ENCODE measurements at regions not wholly inside any gene's neighbourhood (a gene's known extent, or its start where the extent isn't known, plus 50 kb on each side); places are given as distances from the start of the nearest gene placed in this dataset.
"Not testable (repeated sequence)": the region's sequence is repeated elsewhere in the genome, so short reads cannot be mapped to it uniquely, and the experiment has no call there.

- DNase-seq = no peak
Observed at GRCh38 chr1:157249739-157250138, 111.5 kb upstream of the ETV3 start.

GRCh38 chr1:157249326-157249725 lies 111.1 kb upstream of the ETV3 start:
- DNase-seq = no peak

DNA sequence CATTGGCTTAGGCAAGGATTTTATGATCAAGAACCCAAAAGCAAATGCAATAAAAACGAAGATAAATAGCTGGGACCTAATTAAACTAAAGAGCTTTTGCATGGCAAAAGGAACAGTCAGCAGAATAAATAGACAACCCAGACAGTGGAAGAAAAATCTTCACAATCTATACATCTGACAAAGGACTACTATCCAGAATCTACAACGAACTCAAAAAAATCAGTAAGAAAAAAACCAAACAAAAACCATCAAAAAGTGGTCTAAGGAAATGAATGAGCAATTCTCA lies 109.5 kb upstream of the ETV3 start:
- DNase-seq = not testable (repeated sequence)

- DNase-seq = no peak
Observed at GRCh38 chr1:157247005-157247763, 109.0 kb upstream of the ETV3 start.

- DNase-seq = no peak
Observed at GRCh38 chr1:157245823-157246222, 107.6 kb upstream of the ETV3 start.

DNA sequence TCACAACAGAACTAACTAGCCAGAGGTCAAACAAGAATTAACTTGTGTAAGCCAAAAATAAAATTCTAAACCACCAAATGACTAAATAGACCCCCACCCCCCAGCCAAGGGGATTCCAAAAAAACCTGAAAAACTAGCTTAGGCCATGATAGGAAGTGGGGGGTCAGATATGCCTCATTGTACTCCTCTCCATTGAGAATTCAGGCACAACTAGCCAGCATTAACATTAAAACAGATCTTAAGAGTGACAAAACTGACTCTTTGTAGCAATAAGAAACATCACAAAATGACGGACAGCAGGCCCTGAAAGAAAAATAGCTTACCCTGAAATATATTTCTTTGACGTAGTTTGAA lies 103.0 kb upstream of the ETV3 start:
- no peak for DNase-seq

DNA sequence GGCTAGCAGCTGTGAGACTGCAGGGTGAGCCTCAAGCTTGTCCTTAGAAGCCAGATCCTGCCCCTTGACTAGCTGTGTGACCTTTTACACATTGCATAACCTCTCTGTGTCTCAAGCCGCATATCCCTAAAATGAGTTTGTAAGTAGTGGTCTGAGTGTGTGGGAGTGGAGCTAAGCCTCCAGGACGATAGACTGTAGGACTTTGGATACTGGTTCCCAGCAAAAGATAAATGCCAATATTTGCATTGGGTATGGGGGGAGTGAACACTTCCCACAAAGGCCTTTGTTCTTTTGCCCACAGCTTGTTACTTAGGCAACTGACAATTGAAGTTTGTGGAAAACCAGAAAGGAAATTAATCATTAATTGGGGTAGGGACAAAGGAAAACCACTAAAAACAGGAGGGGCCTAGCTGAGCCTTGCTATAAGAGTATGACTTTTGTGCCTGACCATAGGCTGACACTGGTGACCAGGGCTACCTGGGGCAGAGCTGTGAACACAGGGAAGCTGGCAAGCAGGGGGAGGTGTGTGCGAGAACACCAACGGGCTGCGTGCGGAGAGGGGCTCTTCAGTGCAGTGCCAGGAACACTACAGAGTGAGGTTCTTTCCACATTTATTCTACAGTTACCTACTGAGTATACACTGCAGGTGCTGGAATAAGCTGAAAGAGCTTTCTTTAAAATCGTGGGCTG lies 102.4 kb upstream of the ETV3 start:
- DNase-seq = no peak

DNA sequence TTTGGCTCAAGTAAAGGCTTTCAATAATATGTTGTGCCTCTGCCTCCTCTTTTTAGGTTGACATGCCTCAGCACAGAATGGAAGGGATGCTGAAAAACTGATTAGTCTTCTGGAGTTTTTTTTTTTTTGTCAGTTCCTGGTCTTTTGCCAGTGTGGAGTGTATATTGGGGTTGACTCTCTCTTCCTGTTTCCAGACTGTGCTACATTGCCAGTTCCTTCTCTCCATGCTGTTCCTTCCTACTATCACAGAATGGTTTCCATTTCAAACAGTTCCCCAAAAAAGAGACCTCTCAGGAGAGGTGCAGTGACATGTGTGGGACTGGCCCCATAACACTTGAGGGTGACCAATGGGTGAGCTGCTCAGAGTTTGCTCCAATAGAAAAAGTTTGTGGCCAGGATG lies 101.7 kb upstream of the ETV3 start:
- no peak for DNase-seq

DNA sequence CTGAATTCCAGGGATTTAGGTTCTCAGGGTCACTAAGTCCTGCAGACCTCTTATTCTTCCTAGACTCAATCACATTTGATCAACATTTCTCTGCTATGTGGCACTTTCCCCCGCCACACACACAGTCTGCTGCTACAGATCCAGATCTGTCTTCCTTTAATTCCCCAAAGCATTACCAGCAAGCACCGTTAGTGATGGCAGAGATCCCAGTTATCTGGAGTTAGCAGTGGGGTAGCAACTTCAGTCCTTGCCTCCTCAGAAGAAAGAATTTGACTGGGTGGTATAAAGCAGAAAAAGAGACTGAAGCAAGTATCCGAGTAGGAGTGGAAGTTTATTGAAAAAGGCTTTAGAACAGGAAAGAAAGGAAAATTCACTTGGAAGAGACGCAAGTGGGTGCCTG lies 100.4 kb upstream of the ETV3 start:
- DNase-seq = no peak

DNA sequence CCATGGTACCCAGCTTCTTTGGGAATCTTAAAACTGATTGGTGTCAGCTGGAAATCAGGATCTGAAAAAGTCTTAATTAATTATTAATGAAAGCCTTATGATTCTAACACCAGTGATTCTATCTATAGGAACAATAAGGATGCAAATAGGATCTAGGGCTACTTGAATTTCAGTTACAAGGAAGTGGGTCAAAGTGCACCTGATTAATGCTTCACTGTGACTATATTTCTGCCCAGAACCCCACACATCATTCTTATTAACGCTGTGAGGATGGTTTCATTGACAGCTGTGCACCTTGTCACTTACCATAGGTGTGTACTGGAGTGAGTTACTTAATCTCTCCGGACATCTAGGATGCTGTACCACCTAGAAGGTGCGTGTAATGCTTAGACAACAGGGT lies 99.8 kb upstream of the ETV3 start:
- no peak for DNase-seq

DNA sequence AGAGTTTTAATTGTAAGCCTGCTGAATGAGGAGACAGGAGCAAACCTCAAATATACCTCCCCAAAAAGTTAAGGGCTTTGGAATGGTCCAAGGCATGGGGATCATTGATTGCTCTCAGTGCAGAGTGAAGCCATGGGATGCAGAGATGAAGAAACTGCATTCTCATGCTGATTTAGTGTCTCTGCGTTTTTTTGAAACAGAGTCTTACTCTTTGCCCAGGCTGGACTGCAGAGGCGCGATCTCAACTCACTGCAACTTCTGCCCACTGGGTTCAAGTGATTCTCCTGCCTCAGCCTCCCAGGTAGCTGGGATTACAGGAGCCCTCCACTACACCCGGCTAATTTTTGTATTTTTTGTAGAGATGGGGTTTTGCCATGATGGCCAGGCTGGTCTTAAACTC lies 99.3 kb upstream of the ETV3 start:
- DNase-seq = no peak

DNA sequence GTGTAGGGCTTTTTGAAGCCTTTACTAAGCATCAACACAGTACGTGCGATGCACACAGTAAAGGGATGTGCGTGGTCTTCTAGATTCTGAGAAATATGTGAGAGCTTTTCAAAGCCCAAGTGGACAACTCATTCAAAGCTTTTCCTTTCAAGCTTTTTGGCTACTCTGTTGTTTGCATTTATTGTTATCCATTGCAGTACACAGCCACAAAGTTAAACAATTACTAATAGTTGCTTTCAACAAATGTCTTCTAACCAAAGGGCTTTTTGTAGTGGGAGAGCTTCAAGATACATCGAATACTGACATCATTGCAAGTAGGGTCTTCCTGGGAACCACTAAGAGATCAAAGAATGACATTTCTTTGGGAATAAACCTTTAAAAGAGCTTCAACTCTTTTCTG lies 97.9 kb upstream of the ETV3 start:
- DNase-seq = no peak

DNA sequence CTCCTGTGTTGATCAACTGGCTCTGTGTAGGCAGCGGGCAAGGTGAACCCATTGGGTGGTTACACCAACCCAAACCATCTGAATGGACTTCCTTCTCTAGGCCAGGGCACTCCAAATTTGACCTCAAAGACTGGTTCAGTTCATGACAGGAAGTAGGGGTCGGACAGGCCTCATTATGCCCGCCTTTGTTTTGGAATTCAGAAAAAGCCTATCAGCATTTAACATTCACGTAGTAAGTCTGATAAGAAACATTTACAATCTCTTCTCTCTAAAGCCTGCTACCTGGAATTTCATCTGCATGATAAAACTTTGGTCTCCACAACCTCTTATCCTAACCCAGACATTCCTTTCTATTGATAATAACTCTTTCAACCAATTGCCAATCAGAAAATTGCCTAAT lies 97.1 kb upstream of the ETV3 start:
- no peak for DNase-seq

DNA sequence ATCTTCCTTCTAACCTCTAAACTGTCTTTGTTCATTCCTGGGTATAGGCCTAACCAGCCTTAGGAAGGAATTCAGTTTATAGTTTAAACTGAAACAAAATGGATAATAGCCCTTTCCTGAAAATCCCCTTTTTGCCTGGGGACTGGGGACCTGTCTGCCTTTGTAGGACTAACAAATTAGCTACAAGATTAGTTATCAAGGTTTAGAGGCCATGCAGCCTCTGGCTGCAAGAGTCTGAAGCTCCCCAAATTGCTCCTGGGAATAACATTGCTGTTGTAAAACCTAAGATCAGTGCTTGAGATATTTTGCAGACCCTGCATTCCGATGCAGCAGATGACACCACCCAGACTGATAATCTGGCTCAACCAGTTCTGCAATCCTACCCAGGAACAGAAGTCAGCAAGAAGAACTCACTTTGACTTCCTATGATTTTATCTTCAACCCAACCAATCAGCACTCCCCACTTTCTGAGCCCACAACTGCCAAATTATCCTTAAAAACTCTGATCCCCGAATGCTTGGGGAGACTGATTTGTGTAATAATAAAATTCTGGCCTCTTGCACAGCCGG lies 96.6 kb upstream of the ETV3 start:
- peak; percentile 93 for DNase-seq

DNA sequence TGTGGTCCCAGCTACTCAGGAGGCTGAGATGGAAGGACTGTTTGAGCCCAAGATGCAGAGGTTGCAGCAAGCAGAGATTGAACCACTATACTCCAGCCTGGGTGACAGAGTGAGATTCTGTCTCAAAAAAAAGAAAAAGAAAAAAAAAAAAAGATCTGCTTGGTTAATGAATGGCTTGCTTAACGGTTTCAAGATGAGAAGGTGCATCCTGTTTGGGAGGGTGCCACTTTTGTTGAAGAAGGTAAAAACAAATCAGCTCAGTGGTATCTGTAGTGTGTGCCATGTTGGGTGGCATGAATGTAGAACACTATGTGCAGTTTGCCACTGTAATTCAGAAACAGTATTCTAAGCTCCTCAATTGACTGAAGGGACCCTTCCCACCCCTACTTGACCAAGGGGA lies 94.9 kb upstream of the ETV3 start:
- DNase-seq = no peak

- DNase-seq = no peak
Observed at GRCh38 chr1:157231846-157232525, 93.8 kb upstream of the ETV3 start.

DNA sequence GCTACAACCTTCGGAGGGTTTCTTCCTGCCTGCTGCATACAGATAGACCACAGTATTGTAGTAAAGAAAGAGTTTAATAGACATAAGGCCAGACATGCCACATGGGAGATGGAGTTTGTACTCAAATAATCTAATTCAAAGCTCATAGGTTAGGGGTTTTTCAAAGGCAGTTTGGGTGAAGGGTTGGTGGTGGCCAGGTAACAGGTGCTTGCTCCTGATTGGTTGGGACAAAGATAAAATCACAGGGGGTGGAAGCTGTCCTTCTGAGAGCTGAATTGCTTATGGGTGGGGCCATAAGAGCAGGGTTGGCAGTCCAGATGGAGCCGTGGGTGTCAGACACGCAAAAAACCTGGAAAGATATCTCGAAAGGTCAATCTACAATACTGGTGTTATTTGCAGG lies 92.3 kb upstream of the ETV3 start:
- no peak for DNase-seq

- no peak for DNase-seq
Observed at GRCh38 chr1:157227700-157228099, 89.5 kb upstream of the ETV3 start.

- DNase-seq = no peak
Observed at GRCh38 chr1:157226739-157227138, 88.5 kb upstream of the ETV3 start.

DNA sequence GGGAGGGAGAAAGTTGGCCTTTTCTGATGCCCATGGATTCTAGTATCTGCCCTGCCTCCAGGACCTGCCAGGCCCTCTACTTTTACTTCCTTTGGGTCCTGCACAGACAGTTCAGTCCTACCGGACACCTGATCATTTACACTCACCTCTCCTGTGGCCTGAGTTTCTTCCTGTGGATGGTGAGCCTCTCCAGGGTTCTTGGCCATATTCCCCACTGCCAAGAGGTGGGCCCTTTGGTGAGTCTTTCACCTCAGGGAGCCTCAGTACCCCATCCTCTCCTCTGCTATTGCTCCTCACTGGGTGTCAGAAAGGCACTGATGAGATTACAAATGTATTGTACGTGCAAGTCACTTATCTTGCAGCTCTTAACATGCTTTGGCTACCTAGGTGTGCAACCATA lies 81.4 kb upstream of the ETV3 start:
- no peak for DNase-seq

GRCh38 chr1:157219182-157219581 lies 81.0 kb upstream of the ETV3 start:
- no peak for DNase-seq

DNA sequence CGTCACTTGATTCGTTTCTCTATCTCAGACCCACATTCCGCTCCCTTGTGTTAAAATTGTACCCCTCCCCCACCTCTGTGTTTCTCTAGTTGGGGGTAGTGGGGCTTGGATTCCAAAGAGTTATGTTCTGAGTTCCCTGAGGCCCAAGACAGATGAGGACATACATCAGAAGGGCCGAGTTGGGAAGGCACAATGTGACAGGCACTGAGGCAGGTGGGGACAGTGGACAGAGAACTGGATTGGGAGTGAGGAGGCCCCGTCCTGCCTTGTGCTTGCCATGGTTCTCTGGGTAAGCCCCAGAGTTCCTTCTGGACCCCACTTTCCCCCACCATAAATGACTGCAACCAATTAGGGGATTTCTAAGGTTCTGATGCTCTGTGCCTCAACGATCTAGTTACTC lies 80.5 kb upstream of the ETV3 start:
- no peak for DNase-seq

DNA sequence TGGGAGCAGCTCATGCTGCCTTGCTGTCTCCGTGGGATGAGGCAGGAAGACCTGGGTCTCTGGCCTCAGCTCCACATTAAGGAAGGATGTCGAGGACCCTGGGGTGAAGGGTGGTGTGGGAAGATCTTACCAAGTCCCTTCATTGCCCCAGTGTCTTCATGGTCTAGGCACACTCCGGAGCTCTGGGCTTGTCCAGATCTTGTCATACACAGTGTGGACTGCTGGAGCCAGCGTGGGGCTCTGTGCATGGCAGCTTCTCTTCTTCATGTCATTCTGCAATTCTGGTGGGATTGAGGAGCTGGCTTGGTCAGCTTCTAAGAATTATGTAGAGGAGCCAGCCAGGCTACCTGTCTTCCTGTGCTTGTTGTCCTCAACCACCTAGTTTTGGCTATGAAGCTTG lies 79.3 kb upstream of the ETV3 start:
- DNase-seq = no peak

DNA sequence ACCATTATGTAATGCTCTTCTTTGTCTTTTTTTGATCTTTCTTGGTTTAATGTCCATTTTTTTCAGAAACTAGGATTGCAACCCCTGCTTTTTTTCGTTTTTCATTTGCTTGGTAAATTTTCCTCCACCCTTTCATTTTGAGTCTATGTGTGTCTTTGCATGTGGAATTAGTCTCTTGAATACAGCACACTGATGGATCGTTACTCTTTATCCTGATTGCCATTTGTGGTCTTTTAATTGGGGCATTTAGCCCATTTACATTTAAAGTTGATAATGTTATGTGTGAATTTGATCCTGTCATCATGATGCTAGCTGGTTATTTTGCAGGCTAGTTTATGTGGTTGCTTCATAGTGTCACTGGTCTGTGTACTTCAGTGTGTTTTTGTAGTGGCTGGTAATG lies 75.6 kb upstream of the ETV3 start:
- DNase-seq = no peak

Data from islet precursor cell (in vitro differentiated cells).